ENCODE measurements at regions not wholly inside any gene's neighbourhood (a gene's known extent, or its start where the extent isn't known, plus 50 kb on each side); places are given as distances from the start of the nearest gene placed in this dataset.

DNA sequence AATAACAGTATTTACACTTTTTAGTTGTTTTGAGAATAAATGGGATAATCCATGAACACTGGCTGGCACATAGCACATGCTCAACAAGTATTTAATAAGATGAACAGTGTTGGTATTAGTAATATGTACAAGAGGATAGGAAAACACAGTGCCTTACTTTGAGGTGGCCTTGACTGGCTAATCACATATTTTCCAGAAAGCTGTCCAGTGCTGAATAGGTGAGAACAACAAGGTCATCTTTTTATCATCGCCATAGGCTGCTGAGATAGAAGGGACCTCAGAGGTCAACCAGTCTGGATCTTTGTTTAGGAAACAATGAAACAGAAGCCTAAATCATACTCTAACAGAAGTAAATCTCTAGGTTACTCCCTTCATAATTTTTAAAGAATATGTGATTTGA is 89.7 kb upstream of the BCL9 start:
- Histone ChIP-seq H3K4me3 (ENCODE audit: low read depth, low read length) (no peak overlapping the region), H3K27me3 (no peaks in the 10 kb centered on the region), H3K36me3 (no peaks in the 10 kb centered on the region), H3K4me1 (no peaks in the 10 kb centered on the region), H3K9me3 (no peaks in the 10 kb centered on the region)
- TF ChIP-seq, protein P1, sequence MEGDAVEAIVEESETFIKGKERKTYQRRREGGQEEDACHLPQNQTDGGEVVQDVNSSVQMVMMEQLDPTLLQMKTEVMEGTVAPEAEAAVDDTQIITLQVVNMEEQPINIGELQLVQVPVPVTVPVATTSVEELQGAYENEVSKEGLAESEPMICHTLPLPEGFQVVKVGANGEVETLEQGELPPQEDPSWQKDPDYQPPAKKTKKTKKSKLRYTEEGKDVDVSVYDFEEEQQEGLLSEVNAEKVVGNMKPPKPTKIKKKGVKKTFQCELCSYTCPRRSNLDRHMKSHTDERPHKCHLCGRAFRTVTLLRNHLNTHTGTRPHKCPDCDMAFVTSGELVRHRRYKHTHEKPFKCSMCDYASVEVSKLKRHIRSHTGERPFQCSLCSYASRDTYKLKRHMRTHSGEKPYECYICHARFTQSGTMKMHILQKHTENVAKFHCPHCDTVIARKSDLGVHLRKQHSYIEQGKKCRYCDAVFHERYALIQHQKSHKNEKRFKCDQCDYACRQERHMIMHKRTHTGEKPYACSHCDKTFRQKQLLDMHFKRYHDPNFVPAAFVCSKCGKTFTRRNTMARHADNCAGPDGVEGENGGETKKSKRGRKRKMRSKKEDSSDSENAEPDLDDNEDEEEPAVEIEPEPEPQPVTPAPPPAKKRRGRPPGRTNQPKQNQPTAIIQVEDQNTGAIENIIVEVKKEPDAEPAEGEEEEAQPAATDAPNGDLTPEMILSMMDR (IDR thresholded peaks at IDR 0.05; ENCODE audit: low read depth, low read length): no peak
- DNase-seq: no peak

DNA sequence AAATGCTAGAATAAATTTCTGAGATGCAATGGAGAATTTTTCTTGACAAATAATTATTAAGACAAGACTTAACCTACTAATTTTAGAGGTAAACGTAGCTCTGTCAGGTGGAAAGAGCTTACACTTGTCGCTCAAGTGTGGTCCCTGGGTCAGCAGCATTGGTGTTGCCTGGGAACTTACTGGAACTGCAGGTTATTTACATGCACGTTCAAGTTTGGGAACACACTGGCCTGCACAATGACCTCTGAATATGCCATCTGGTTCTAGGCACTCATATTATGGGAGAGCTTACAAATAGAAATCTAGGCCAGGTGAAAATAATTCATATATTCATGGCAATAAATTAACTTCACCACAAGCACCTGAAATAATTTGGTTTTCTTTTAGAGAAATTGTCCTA is 88.5 kb upstream of the BCL9 start:
- Histone ChIP-seq H3K4me1 (no peaks in the 10 kb centered on the region), H3K9me3 (no peaks in the 10 kb centered on the region), H3K27me3 (no peaks in the 10 kb centered on the region), H3K4me3 (ENCODE audit: low read depth, low read length) (no peak overlapping the region), H3K36me3 (no peaks in the 10 kb centered on the region)
- TF ChIP-seq, protein P1 (IDR thresholded peaks at IDR 0.05; ENCODE audit: low read depth, low read length): no peak
- no peak for DNase-seq

DNA sequence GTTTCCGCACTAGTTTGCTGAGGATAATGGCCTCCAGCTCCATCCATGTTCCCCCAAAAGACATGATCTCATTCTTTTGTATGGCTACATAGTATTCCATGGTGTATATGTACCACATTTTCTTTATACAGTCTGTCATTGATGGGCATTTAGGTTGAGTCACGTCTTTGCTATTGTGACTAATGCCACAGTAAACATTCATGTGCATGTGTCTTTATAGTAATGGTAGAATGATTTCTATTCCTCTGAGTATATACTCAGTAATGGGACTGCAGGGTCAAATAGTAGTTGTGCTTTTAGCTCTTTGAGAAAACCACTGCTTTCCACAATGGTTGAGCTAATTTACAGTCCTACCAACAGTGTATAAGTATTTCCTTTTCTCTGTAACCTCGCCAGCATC is 78.3 kb upstream of the BCL9 start:
- no peaks in the 10 kb centered on the region for H3K36me3 ChIP-seq
- H3K4me1 ChIP-seq: no peaks in the 10 kb centered on the region
- no peak for DNase-seq
- TF ChIP-seq, protein P1 (IDR thresholded peaks at IDR 0.05; ENCODE audit: low read depth, low read length): no peak
- H3K9me3 ChIP-seq: 0 out of 2 replicates have a peak, but pooled peaks cover 5% of the 10 kb centered on the region
- H3K4me3 ChIP-seq (ENCODE audit: low read depth, low read length): no peak overlapping the region
- H3K27me3 ChIP-seq: no peaks in the 10 kb centered on the region

DNA sequence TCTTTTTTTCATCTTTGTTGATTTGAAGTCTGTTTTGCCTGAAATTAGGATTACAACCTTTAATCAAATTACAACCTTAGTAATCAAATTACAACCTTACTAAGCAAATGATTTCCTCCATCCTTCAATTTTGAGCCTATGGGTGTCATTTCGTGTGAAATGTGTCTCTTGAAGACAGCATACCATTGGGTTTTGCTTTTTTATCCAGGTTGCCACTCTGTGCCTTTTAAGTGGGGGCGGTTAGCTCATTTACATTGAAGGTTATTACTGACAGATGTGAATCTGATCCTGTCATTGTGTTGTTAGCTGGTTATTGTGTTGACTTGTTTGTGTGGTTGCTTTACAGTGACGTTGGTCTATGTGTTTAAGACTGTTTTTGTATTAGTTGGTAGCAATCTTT is 74.8 kb upstream of the BCL9 start:
- no peaks in the 10 kb centered on the region for H3K27me3 ChIP-seq
- no peak for DNase-seq
- H3K4me3 ChIP-seq (ENCODE audit: low read depth, low read length): no peak overlapping the region
- no peaks in the 10 kb centered on the region for H3K36me3 ChIP-seq
- H3K9me3 ChIP-seq: 0 out of 2 replicates have a peak, but pooled peaks cover 5% of the 10 kb centered on the region
- TF ChIP-seq, protein P1 (IDR thresholded peaks at IDR 0.05; ENCODE audit: low read depth, low read length): no peak
- no peaks in the 10 kb centered on the region for H3K4me1 ChIP-seq

DNA sequence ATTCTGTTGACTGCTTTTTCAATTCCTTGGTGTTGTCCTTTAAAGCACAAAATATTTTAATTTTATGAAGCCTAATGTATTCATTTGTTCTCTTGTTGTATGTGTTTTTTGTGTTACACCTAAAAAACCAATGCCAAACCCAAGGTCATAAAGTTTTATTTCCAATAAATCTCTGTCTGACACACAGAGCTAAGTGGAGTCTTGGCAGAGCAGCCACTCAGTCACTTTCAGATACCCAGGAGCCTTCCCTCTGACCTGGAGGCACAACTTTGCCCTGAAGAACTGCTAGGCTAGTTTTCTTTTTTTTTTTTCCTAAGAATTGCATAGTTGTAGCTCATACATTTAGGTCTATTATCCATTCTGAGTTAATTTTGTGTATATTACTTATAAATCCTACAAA is 71.2 kb upstream of the BCL9 start:
- Histone ChIP-seq H3K27me3 (peaks cover 5% of the 10 kb centered on the region), H3K36me3 (no peaks in the 10 kb centered on the region), H3K4me1 (no peaks in the 10 kb centered on the region), H3K4me3 (ENCODE audit: low read depth, low read length) (no peak overlapping the region), H3K9me3 (0 out of 2 replicates have a peak, but pooled peaks cover 5% of the 10 kb centered on the region)
- DNase-seq: no peak
- TF ChIP-seq, protein P1 (IDR thresholded peaks at IDR 0.05; ENCODE audit: low read depth, low read length): no peak

DNA sequence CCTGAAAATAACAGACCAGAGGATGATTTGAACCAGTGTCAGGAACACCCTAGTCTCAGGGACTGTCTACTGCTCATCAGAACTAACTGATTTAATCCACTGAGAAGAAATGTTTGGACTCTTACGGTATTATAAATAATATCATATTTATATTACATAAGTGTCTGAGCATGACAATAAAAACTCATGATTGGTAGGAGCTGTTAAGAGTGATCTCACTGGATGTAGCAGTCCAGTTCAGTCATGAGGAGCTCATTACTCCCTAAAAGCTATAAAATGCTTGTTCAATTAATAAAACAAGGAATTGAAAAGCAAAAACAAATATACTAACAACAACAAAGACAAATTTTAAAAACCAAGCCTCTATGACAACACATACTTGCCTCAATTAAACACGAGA is 68.8 kb upstream of the BCL9 start:
- no peak for DNase-seq
- H3K4me3 ChIP-seq (ENCODE audit: low read depth, low read length): no peak overlapping the region

More for the DNA sequence above, 68.8 kb upstream of the BCL9 start:
- Histone ChIP-seq H3K9me3 (no peaks in the 10 kb centered on the region), H3K27me3 (peaks cover 5% of the 10 kb centered on the region), H3K4me1 (no peaks in the 10 kb centered on the region), H3K36me3 (no peaks in the 10 kb centered on the region)
- TF ChIP-seq, protein P1 (IDR thresholded peaks at IDR 0.05; ENCODE audit: low read depth, low read length): no peak

Data from BE2C (cell line).